Suprapubic skin (tissue), 4 donors: ENCODE measurements at regions not wholly inside any gene's neighbourhood (a gene's known extent, or its start where the extent isn't known, plus 50 kb on each side); places are given as distances from the start of the nearest gene placed in this dataset.

Source experiments
- DNase-seq, 2 donors: peaks; one replicate each; pipeline ENCODE4 v3.0.0-alpha.2; 2019; ENCODE audit warnings: low spot score in 2 of 2
- H3K27ac ChIP-seq: fragments of 200-600 bp; sonication (generic); one replicate; pipeline ENCODE4 v1.5.1; 2019
- H3K27me3 ChIP-seq: fragments of 200-600 bp; sonication (generic); one replicate; pipeline ENCODE4 v1.5.1; 2019
- H3K36me3 ChIP-seq: fragments of 200-600 bp; sonication (generic); one replicate; pipeline ENCODE4 v1.5.1; 2019
- H3K4me1 ChIP-seq: fragments of 200-600 bp; sonication (generic); one replicate; pipeline ENCODE4 v1.5.1; 2019
- H3K4me3 ChIP-seq: fragments of 200-600 bp; sonication (generic); one replicate; pipeline ENCODE4 v1.5.1; 2019; ENCODE audit warnings: mild to moderate bottlenecking
- H3K9me3 ChIP-seq: fragments of 200-600 bp; sonication (generic); one replicate; pipeline ENCODE4 v1.5.1; 2019
- EP300 ChIP-seq: sonication (generic); formaldehyde crosslinking; IDR thresholded peaks from one replicate; pipeline ENCODE4 v1.6.1; 2017; ENCODE audit warnings: antibody characterized with exemption
- POLR2A ChIP-seq, 2 donors: fragments of 450-650 bp; IDR thresholded peaks; one replicate each; pipeline ENCODE4 v1.6.1; 2017; ENCODE audit warnings: antibody characterized with exemption in 2 of 2, mild to moderate bottlenecking in 2 of 2, moderate library complexity in 2 of 2
- POLR2AphosphoS5 ChIP-seq, 3 donors: sonication (generic); formaldehyde crosslinking; IDR thresholded peaks; one replicate each; pipeline ENCODE4 v1.6.1; 2017; ENCODE audit warnings: antibody characterized with exemption in 3 of 3
- WGBS: methylation state at CpG from one replicate; pipeline ENCODE4 v1.1.5; 2018; 5-methylcytosine and 5-hydroxymethylcytosine counted together
- TF ChIP-seq, protein P1 (sequence below), 2 donors: fragments of 200-600 bp in 1 of 2; fragments of 450-650 bp in 1 of 2; sonication (generic) in 1 of 2; IDR thresholded peaks; one replicate each; pipeline ENCODE4 v1.5.1; 2016 to 2019; ENCODE audit warnings: antibody characterized with exemption in 2 of 2, mild to moderate bottlenecking in 1 of 2, moderate library complexity in 1 of 2

DNA sequence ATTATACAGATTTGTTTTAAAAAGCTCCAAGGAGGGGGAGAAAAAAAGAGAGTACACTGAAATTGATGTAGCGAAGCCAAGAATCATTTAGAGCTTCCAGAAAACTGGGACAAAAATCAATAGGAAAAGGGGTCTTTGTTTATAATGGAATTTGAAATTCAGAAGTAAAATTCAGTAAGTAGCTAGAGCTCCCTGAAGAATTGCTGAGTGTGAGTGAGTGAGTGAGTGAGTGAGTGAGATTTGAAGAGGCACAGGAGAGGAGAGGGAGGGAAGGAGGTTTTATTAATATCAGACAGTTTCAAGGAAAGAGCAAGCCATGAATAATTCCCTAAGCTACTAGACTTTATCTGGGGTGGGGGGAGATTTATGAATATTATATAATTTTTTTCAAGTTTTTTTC lies 60.7 kb upstream of the ARHGAP28 start:
- Histone ChIP-seq H3K4me3 (no peak overlapping the region), H3K4me1 (peaks cover 2% of the 10 kb centered on the region), H3K36me3 (no peaks in the 10 kb centered on the region), H3K27ac (no peak overlapping the region), H3K27me3 (no peaks in the 10 kb centered on the region), H3K9me3 (no peaks in the 10 kb centered on the region)
- no peak for DNase-seq
- TF ChIP-seq, protein P1, sequence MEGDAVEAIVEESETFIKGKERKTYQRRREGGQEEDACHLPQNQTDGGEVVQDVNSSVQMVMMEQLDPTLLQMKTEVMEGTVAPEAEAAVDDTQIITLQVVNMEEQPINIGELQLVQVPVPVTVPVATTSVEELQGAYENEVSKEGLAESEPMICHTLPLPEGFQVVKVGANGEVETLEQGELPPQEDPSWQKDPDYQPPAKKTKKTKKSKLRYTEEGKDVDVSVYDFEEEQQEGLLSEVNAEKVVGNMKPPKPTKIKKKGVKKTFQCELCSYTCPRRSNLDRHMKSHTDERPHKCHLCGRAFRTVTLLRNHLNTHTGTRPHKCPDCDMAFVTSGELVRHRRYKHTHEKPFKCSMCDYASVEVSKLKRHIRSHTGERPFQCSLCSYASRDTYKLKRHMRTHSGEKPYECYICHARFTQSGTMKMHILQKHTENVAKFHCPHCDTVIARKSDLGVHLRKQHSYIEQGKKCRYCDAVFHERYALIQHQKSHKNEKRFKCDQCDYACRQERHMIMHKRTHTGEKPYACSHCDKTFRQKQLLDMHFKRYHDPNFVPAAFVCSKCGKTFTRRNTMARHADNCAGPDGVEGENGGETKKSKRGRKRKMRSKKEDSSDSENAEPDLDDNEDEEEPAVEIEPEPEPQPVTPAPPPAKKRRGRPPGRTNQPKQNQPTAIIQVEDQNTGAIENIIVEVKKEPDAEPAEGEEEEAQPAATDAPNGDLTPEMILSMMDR (IDR thresholded peaks at IDR 0.05): no peak
- TF ChIP-seq EP300: no peak
- no peak for TF ChIP-seq POLR2AphosphoS5 (IDR thresholded peaks at IDR 0.05)
- TF ChIP-seq POLR2A (IDR thresholded peaks at IDR 0.05): no peak
- 83% methylated on average over 1 of the region's 1 CpG for WGBS

DNA sequence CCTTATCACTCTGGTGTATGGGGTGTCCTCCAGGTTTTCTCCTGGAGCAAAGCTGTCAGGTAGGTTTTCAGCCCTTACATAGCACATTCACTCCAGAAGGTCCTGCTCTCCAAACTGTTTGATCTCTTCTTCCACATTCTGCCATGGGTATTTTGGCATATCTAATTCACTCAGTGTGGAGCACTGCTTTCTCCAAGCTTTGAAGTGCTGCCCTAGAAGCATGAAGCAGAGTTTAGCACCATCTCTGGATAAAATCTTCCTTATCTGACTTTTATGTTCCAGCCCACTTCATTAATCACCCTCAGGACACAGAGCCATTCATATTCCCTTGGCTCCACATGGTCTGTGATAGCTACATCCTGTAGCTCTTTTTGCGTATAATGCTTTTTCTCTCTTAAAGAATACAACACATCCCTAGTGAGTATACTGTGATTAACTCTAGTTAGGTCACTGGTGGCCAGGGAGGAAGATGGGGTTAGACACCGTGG lies 56.7 kb upstream of the ARHGAP28 start:
- DNase-seq: no peak
- no peaks in the 10 kb centered on the region for H3K9me3 ChIP-seq
- no peak overlapping the region for H3K4me3 ChIP-seq
- H3K4me1 ChIP-seq: no peaks in the 10 kb centered on the region
- no peaks in the 10 kb centered on the region for H3K36me3 ChIP-seq
- WGBS: 77% methylated on average over 2 of the region's 2 CpGs
- no peak overlapping the region for H3K27ac ChIP-seq
- H3K27me3 ChIP-seq: no peaks in the 10 kb centered on the region
- TF ChIP-seq POLR2AphosphoS5 (IDR thresholded peaks at IDR 0.05) (no peak), EP300 (no peak), POLR2A (IDR thresholded peaks at IDR 0.05) (no peak)
- TF ChIP-seq, protein P1 (IDR thresholded peaks at IDR 0.05): no peak

DNA sequence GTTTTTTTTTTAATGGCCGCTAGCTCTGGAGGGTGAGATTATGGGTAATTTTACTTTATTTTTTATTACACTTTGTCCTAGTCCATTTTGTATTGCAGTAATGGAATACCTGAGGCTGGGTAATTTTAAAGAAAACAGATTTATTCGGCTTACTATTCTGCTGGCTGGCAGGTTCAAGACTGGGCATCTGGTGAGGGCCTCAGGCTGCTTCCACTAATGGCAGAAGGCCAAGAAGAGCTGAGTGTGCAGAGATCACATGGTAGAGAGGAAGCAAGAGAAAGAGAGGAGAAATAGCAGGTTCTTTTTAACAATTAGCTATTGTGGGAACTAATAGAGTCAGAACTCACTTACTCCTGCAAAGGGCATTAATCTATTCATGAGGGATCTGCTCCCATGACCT lies 52.4 kb upstream of the ARHGAP28 start:
- TF ChIP-seq EP300 (no peak), POLR2A (IDR thresholded peaks at IDR 0.05) (no peak), POLR2AphosphoS5 (IDR thresholded peaks at IDR 0.05) (no peak)
- TF ChIP-seq, protein P1 (IDR thresholded peaks at IDR 0.05): no peak
- no peaks in the 10 kb centered on the region for H3K4me1 ChIP-seq
- H3K27ac ChIP-seq: no peak overlapping the region
- WGBS: 79% methylated on average over 2 of the region's 2 CpGs
- no peak for DNase-seq
- no peak overlapping the region for H3K4me3 ChIP-seq
- H3K36me3 ChIP-seq: no peaks in the 10 kb centered on the region
- H3K9me3 ChIP-seq: no peaks in the 10 kb centered on the region
- H3K27me3 ChIP-seq: no peaks in the 10 kb centered on the region

DNA sequence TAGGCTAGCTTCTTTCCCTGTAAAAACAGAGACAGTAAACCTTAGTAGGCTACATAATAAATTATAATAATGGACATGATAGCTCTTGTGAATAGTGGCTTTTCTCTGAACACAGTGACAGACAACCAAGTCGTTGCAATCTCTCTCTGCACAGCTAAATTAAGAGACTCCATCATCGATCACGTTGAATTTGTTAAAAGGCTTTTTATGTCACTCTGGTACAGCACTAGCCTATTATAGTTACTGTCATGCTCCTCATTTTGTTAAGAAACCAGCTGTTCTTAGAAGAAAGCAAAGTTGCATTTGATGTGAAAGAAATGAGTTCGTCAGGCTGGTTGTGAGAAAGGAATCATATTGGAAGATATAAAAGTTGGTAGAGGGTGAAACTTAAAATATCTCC lies 50.3 kb upstream of the ARHGAP28 start:
- Histone ChIP-seq H3K4me3 (no peak overlapping the region), H3K4me1 (no peaks in the 10 kb centered on the region), H3K36me3 (no peaks in the 10 kb centered on the region), H3K27me3 (no peaks in the 10 kb centered on the region), H3K9me3 (no peaks in the 10 kb centered on the region), H3K27ac (no peak overlapping the region)
- 58% methylated on average over 4 of the region's 4 CpGs for WGBS
- DNase-seq: no peak
- TF ChIP-seq, protein P1 (IDR thresholded peaks at IDR 0.05): no peak
- TF ChIP-seq EP300 (no peak), POLR2A (IDR thresholded peaks at IDR 0.05) (no peak), POLR2AphosphoS5 (IDR thresholded peaks at IDR 0.05) (no peak)
